ENCODE measurements at regions not wholly inside any gene's neighbourhood (a gene's known extent, or its start where the extent isn't known, plus 50 kb on each side); places are given as distances from the start of the nearest gene placed in this dataset.

GRCh38 chr14:56367416-56367815 lies 212.2 kb upstream of the TMEM260 start:
- no peak for TF ChIP-seq CTCF (IDR thresholded peaks at IDR 0.05; ENCODE audit: low read depth, low read length)
- Histone ChIP-seq H3K9me3 (peaks cover 6% of the 10 kb centered on the region; the same call in 1 of the 2 replicates), H3K4me1 (no peaks in the 10 kb centered on the region), H3K36me3 (no peaks in the 10 kb centered on the region), H3K4me3 (ENCODE audit: low read depth, low read length) (no peak overlapping the region), H3K27me3 (peaks cover 6% of the 10 kb centered on the region; the same call in 1 of the 2 replicates)
- DNase-seq, result no peak

DNA sequence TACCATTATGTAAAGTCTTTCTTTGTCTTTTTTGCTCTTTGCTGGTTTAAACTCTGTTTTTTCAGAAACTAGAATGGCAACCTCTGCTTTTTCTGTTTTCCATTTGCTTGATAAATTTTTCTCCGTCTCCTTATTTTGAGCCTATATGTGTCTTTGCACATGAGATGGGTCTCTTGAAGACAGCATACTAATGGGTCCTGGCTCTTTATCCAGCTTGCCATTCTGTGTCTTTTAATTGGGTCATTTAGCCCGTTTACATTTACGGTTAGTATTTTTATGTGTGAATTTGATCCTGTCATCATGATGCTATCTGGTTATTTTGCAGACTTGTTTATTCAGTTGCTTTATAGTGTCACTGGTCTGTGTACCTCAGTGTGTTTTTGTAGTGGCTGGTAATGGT lies 207.9 kb upstream of the TMEM260 start:
- Histone ChIP-seq H3K36me3 (no peaks in the 10 kb centered on the region), H3K27me3 (no peaks in the 10 kb centered on the region), H3K4me1 (no peaks in the 10 kb centered on the region), H3K4me3 (ENCODE audit: low read depth, low read length) (no peak overlapping the region), H3K9me3 (peaks cover 6% of the 10 kb centered on the region; the same call in 1 of the 2 replicates)
- TF ChIP-seq CTCF (IDR thresholded peaks at IDR 0.05; ENCODE audit: low read depth, low read length), result no peak
- no peak for DNase-seq

DNA sequence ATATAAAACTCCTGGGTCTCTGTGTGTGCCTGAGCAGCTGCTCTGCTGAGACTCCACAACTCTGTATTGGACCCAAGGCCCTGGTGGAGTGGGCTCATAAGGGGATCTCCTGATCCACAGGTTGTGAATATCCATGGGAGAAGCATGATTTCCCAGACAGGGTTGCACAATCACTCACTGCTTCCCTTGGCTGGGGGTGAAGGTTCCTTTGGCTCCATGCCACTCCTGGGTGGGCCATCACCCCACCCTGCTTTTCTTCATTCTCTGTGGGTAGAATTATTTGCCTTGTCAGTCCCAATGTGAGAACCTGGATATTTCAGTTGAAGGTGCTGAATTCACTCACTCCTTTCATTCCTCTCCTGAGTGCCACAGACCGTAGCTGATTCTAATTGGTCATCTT lies 205.2 kb upstream of the TMEM260 start:
- Histone ChIP-seq H3K4me3 (ENCODE audit: low read depth, low read length) (no peak overlapping the region), H3K27me3 (no peaks in the 10 kb centered on the region), H3K36me3 (no peaks in the 10 kb centered on the region), H3K9me3 (peaks cover 6% of the 10 kb centered on the region; the same call in 1 of the 2 replicates), H3K4me1 (no peaks in the 10 kb centered on the region)
- no peak for TF ChIP-seq CTCF (IDR thresholded peaks at IDR 0.05; ENCODE audit: low read depth, low read length)
- DNase-seq, result no peak

- no peak for TF ChIP-seq CTCF (IDR thresholded peaks at IDR 0.05; ENCODE audit: low read depth, low read length)
- Histone ChIP-seq H3K9me3 (no peaks in the 10 kb centered on the region), H3K4me3 (ENCODE audit: low read depth, low read length) (no peak overlapping the region), H3K4me1 (no peaks in the 10 kb centered on the region), H3K27me3 (peaks cover 11% of the 10 kb centered on the region; the same call in 1 of the 2 replicates), H3K36me3 (no peaks in the 10 kb centered on the region)
- no peak for DNase-seq
Measured at GRCh38 chr14:56378046-56378445, 201.6 kb upstream of the TMEM260 start.

DNA sequence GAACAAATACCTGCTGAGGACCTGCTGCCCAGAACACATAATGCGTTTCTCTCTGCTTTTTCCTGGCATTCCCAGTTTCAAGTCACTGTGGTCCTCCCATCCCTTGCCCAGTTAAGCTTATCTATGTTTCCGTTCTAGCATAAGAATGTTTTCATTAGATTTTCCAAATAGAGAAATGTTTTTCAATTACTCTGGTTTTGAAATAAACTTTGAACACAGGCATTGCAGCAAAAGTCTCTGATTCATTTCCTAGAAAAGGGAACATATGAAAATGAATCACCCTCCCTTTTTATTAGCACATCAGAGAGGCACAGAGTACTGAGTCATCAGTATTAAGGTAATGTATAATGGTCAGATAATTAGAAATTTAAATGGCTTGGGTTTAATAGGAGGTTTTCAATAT lies 201.1 kb upstream of the TMEM260 start:
- no peak overlapping the region for H3K4me3 ChIP-seq (ENCODE audit: low read depth, low read length)
- no peak for TF ChIP-seq CTCF (IDR thresholded peaks at IDR 0.05; ENCODE audit: low read depth, low read length)
- no peak for DNase-seq
- H3K9me3 ChIP-seq, result no peaks in the 10 kb centered on the region
- peaks cover 11% of the 10 kb centered on the region; the same call in 1 of the 2 replicates for H3K27me3 ChIP-seq
- no peaks in the 10 kb centered on the region for H3K4me1 ChIP-seq
- no peaks in the 10 kb centered on the region for H3K36me3 ChIP-seq

- H3K27me3 ChIP-seq, result peaks cover 11% of the 10 kb centered on the region; the same call in 1 of the 2 replicates
- no peak overlapping the region for H3K4me3 ChIP-seq (ENCODE audit: low read depth, low read length)
- no peaks in the 10 kb centered on the region for H3K4me1 ChIP-seq
- H3K9me3 ChIP-seq, result no peaks in the 10 kb centered on the region
- TF ChIP-seq CTCF (IDR thresholded peaks at IDR 0.05; ENCODE audit: low read depth, low read length), result no peak
- H3K36me3 ChIP-seq, result no peaks in the 10 kb centered on the region
- DNase-seq, result no peak
Measured at GRCh38 chr14:56379956-56380355, 199.6 kb upstream of the TMEM260 start.
